Common myeloid progenitor, CD34-positive (primary cell): ENCODE measurements at regions not wholly inside any gene's neighbourhood (a gene's known extent, or its start where the extent isn't known, plus 50 kb on each side); places are given as distances from the start of the nearest gene placed in this dataset.

Source experiments
- CTCF ChIA-PET: fragments of 350-600 bp; sonication (Branson Sonifier 250); formaldehyde crosslinking; loops from one replicate; lab custom pipeline; 2021; ENCODE audit warnings: antibody characterized with exemption; lab: Charles Lee
- POLR2A ChIA-PET: fragments of 350-600 bp; sonication (Branson Sonifier 250); formaldehyde crosslinking; loops from one replicate; lab custom pipeline; 2021; ENCODE audit warnings: antibody characterized with exemption; lab: Charles Lee
- DNase-seq, 3 donors: peaks; one replicate each; pipeline versions ENCODE4 v3.0.0 to v3.0.0-alpha.2; 2013
- H3K27ac ChIP-seq, 2 experiments: 1 replicate in 1 of 2; 2 replicates in 1 of 2; pipeline ENCODE4 v1.7.0; 2013; ENCODE audit warnings: inconsistent platforms in 2 of 2, low read length in 2 of 2, mild to moderate bottlenecking in 2 of 2, low read depth in 1 of 2, moderate library complexity in 1 of 2; ENCODE audit not compliant: severe bottlenecking in 2 of 2, insufficient read depth in 1 of 2, poor library complexity in 1 of 2
- H3K27me3 ChIP-seq, 5 experiments: replicated peaks in 2 of 5; 1 replicate in 3 of 5; 2 replicates in 2 of 5; pipeline versions ENCODE4 v1.6.1 to v1.7.0; 2013; ENCODE audit warnings: low read length in 4 of 5, mild to moderate bottlenecking in 2 of 5, moderate library complexity in 2 of 5, inconsistent platforms in 1 of 5; ENCODE audit not compliant: insufficient read depth in 5 of 5, control insufficient read depth in 4 of 5
- H3K36me3 ChIP-seq, 4 experiments: 1 replicate in 2 of 4; 2 replicates in 2 of 4; pipeline versions ENCODE4 v1.6.1 to v1.7.0; 2013; ENCODE audit warnings: low read length in 3 of 4, control low read depth in 1 of 4, mild to moderate bottlenecking in 1 of 4; ENCODE audit not compliant: control insufficient read depth in 4 of 4, insufficient read depth in 4 of 4
- H3K4me1 ChIP-seq, 4 experiments: 1 replicate in 3 of 4; 2 replicates in 1 of 4; pipeline versions ENCODE4 v1.6.1 to v1.7.1; 2013; ENCODE audit warnings: low read length in 3 of 4, mild to moderate bottlenecking in 3 of 4, control low read depth in 1 of 4, inconsistent platforms in 1 of 4, moderate library complexity in 1 of 4; ENCODE audit not compliant: control insufficient read depth in 4 of 4, insufficient read depth in 4 of 4; ENCODE audit errors: control extremely low read depth in 1 of 4
- H3K4me3 ChIP-seq, 7 experiments: 1 replicate in 4 of 7; 2 replicates in 3 of 7; pipeline versions ENCODE4 v1.5.1 to v1.7.0; 2013; ENCODE audit warnings: mild to moderate bottlenecking in 7 of 7, low read length in 6 of 7, moderate library complexity in 6 of 7, inconsistent platforms in 2 of 7, low read depth in 2 of 7, control low read depth in 1 of 7; ENCODE audit not compliant: insufficient read depth in 4 of 7, control insufficient read depth in 1 of 7; ENCODE audit errors: extremely low read depth in 1 of 7
- H3K9me3 ChIP-seq, 5 experiments: 1 replicate in 4 of 5; 2 replicates in 1 of 5; pipeline versions ENCODE4 v1.6.1 to v1.7.1; 2013; ENCODE audit warnings: low read length in 4 of 5, mild to moderate bottlenecking in 2 of 5, inconsistent platforms in 1 of 5, low read depth in 1 of 5, moderate library complexity in 1 of 5; ENCODE audit not compliant: control insufficient read depth in 4 of 5, insufficient read depth in 2 of 5; ENCODE audit errors: control extremely low read depth in 1 of 5
- WGBS: methylation state at CpG from one replicate; pipeline ENCODE4 v1.1.5; 2013; ENCODE audit not compliant: insufficient coverage; 5-methylcytosine and 5-hydroxymethylcytosine counted together

DNA sequence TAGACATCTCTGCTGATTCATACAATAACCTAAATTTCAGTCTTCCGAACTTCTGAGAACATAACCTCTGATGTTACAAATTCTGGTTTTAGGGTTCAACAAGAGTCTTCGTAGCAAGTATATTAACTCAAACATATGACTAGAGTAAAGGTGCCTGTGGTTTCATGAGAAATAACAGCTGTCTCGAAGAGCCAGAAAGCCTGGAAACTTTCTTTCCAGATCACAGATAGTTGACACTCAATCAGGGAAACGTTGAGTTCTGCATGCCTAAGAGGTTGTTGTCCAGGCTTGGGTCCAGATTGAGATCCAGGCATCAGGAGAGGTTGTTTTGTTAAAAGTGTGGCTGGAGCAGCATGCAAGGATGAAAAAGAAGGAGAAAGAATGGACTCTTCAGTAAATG is 790.1 kb upstream of the AMELY start:
- CTCF ChIA-PET, result no interaction called here
- H3K4me1 ChIP-seq, result peaks cover 0 to 2% (median 0%) of the 10 kb centered on the region in 4 experiments
- no peak overlapping the region for H3K27ac ChIP-seq
- no peaks in the 10 kb centered on the region for H3K9me3 ChIP-seq
- WGBS, result no CpG with 5 or more reads among the region's 4 CpGs
- H3K27me3 ChIP-seq, result no peaks in the 10 kb centered on the region
- H3K36me3 ChIP-seq, result no peaks in the 10 kb centered on the region
- no peak for DNase-seq
- no peak overlapping the region for H3K4me3 ChIP-seq
- POLR2A ChIA-PET, result no interaction called here

DNA sequence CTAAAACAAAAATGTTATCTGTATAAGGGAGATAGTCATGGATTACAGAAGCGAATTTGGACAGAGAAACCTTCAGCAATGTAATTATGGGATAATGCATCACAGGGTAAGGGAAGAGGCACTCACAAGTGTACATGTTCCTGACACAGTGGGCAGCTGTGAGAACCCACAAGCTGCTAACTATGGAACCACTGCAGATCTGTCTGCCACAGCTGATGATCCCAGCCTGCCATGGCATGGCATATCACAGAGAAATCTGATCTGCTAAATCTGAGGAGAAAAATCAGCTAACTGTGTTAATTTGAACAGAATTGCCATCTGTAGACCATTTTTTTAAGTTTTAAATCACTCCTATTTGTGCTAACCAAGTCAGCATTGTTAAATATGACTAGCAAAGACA is 786.0 kb upstream of the AMELY start:
- Histone ChIP-seq H3K27me3 (no peaks in the 10 kb centered on the region), H3K36me3 (no peaks in the 10 kb centered on the region)

DNA sequence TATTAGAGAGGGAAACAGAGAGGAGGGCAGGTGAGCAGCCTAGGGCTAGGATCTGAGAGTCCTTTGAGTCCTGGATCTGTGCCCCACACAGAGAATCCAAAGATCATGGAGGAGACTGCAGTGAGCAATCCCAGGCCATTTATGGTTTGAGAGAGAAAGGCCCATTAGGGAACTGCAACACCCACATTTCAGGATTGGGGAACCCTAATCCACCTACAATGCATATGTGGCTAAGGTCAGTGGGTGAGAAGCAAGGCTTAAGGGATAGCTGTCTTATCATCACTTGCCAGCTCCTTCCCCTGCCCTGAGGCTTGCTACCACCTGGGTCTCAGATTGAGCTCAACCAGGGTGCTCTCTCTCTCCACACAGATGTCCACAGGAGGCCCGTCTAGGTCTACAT is 781.1 kb upstream of the AMELY start:
- DNase-seq, result no peak
- Histone ChIP-seq H3K36me3 (no peaks in the 10 kb centered on the region), H3K27me3 (no peaks in the 10 kb centered on the region), H3K4me3 (no peak overlapping the region), H3K4me1 (no peaks in the 10 kb centered on the region), H3K9me3 (no peaks in the 10 kb centered on the region), H3K27ac (no peak overlapping the region)
- CTCF ChIA-PET, result no interaction called here
- POLR2A ChIA-PET, result no interaction called here
- no CpG with 5 or more reads among the region's 1 CpG for WGBS

More for the DNA sequence above, 786.0 kb upstream of the AMELY start:
- POLR2A ChIA-PET, result no interaction called here
- Histone ChIP-seq H3K27ac (no peak overlapping the region), H3K4me1 (no peaks in the 10 kb centered on the region), H3K4me3 (no peak overlapping the region), H3K9me3 (no peaks in the 10 kb centered on the region)
- no peak for DNase-seq
- no CpG with 5 or more reads among the region's 1 CpG for WGBS
- CTCF ChIA-PET, result interaction anchor here (0.6 kb wide), 1 partner anchor 128 kb away, joined by 3 read pairs; no protein-coding TSS in a partner anchor

DNA sequence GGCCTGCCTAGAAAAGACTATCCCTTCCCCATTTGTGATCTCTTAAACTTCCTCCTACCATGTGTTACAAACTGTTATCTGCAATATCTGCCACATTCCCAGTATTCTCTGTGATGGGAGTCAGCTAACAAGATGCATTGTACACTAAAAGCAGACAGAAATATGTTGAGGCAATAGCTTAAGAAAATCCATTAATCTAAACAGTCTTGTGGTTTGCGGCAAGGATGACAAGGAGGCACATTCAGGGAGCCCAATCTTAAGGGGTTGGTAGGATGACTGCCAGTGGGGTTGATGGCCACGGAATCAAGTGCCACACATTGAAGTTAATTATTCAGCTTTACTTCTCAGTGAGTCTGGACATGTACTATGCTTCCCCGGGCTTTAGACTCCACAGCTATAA is 775.5 kb upstream of the AMELY start:
- Histone ChIP-seq H3K4me1 (no peaks in the 10 kb centered on the region), H3K27ac (no peak overlapping the region), H3K4me3 (no peak overlapping the region), H3K27me3 (no peaks in the 10 kb centered on the region), H3K36me3 (no peaks in the 10 kb centered on the region), H3K9me3 (no peaks in the 10 kb centered on the region)
- DNase-seq, result peak in 1 of 3 donors; percentile 5
- CTCF ChIA-PET, result no interaction called here
- WGBS, result no CpG with 5 or more reads among the region's 3 CpGs
- POLR2A ChIA-PET, result no interaction called here

DNA sequence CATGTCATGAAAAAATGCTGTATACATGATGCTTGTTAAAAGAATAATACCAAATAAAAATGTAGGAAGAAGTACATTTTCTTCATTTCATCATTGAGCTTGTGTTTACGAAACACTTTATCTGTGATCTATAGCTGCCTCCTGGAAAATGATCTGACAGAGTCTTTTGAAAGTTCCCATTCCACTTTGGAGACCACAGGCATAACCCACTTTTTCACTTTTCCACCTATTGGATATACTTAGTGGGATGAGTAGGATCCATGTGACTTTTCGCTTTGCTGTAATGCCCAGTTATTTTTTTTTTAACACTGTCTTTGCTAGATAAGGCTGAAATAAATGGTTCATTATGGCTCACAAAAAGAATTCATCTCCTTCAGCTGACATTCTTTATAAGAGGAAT is 773.0 kb upstream of the AMELY start:
- CTCF ChIA-PET, result no interaction called here

DNA sequence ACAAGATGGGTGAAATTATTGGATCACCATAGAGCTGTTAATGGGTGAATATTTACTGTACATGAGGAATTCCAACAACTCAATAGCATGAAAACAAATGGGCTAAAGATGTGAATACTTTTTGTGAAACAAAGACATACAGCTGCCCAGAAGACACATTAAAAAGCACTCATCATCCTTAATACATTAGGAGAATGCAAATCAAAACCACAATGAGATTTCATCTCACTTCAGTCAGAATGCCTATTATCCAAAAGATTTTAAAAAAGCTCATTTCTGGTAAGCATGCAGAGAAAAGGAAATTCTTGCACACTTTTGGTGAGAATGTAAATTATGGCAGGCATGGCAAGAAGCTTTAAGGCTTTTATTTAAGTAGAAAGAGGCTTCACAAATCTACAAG is 770.8 kb upstream of the AMELY start:
- no peak for DNase-seq
- Histone ChIP-seq H3K4me1 (no peaks in the 10 kb centered on the region), H3K27me3 (no peaks in the 10 kb centered on the region), H3K36me3 (no peaks in the 10 kb centered on the region), H3K9me3 (no peaks in the 10 kb centered on the region), H3K4me3 (no peak overlapping the region), H3K27ac (no peak overlapping the region)
- ChIA-PET CTCF (no interaction called here), POLR2A (no interaction called here)

More for the DNA sequence above, 773.0 kb upstream of the AMELY start:
- no peaks in the 10 kb centered on the region for H3K27me3 ChIP-seq
- H3K36me3 ChIP-seq, result no peaks in the 10 kb centered on the region
- POLR2A ChIA-PET, result no interaction called here
- no peak overlapping the region for H3K27ac ChIP-seq
- WGBS, result no CpG with 5 or more reads among the region's 2 CpGs
- H3K9me3 ChIP-seq, result no peaks in the 10 kb centered on the region
- no peaks in the 10 kb centered on the region for H3K4me1 ChIP-seq
- DNase-seq, result no peak
- no peak overlapping the region for H3K4me3 ChIP-seq

DNA sequence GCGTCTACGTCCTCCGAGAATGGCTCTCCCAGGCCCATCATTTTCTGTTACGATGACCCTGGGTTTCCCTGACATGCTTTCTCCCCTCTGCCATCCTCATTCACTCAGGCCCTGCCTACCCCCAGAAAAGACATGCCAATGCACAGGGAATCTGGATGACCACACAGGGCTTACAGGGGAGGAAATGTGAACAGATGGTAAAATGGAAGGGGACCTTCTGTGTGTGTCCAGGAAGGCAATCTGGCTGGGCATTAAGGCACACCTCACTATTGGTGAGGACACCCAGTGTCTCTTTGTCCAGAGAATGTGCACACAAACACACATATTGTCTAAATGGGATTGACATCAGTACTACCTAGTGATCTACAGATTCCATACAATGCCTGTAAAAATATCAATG is 769.9 kb upstream of the AMELY start:
- Histone ChIP-seq H3K4me3 (no peak overlapping the region), H3K27ac (no peak overlapping the region), H3K4me1 (no peaks in the 10 kb centered on the region), H3K36me3 (no peaks in the 10 kb centered on the region), H3K9me3 (no peaks in the 10 kb centered on the region), H3K27me3 (no peaks in the 10 kb centered on the region)
- ChIA-PET CTCF (no interaction called here), POLR2A (no interaction called here)
- no CpG with 5 or more reads among the region's 4 CpGs for WGBS
- no peak for DNase-seq
